Esophagus squamous epithelium (tissue), 5 donors: ENCODE measurements at regions not wholly inside any gene's neighbourhood (a gene's known extent, or its start where the extent isn't known, plus 50 kb on each side); places are given as distances from the start of the nearest gene placed in this dataset.

Experiments
- DNase-seq: peaks from one replicate; lab custom pipeline; 2025; lab: John Stamatoyannopoulos, UW
- H3K27ac ChIP-seq, 4 donors: fragments of 200-600 bp; sonication (generic); one replicate each; pipeline ENCODE4 v1.5.1; 2016 to 2019; ENCODE audit warnings: mild to moderate bottlenecking in 1 of 4
- H3K27me3 ChIP-seq, 4 donors: fragments of 200-600 bp; sonication (generic); 1 replicate in 3 of 4; 2 replicates in 1 of 4; pipeline versions ENCODE4 v1.5.1 to v1.6.0; 2017 to 2021; ENCODE audit warnings: antibody characterized with exemption in 1 of 4
- H3K36me3 ChIP-seq, 3 donors: fragments of 200-600 bp; sonication (generic); one replicate each; pipeline ENCODE4 v1.5.1; 2016 to 2019
- H3K4me1 ChIP-seq, 3 donors: fragments of 200-600 bp; sonication (generic); one replicate each; pipeline ENCODE4 v1.5.1; 2017 to 2019
- H3K4me3 ChIP-seq, 4 donors: fragments of 200-600 bp; sonication (generic); 1 replicate in 3 of 4; 2 replicates in 1 of 4; pipeline ENCODE4 v1.5.1; 2016 to 2019; ENCODE audit warnings: mild to moderate bottlenecking in 2 of 4, moderate library complexity in 1 of 4
- H3K9me3 ChIP-seq, 3 donors: fragments of 200-600 bp; sonication (generic); one replicate each; pipeline ENCODE4 v1.5.1; 2016 to 2019
- CTCF ChIP-seq, 6 experiments: fragments of 450-650 bp in 4 of 6; fragments of 200-600 bp in 2 of 6; sonication (generic) in 2 of 6; IDR thresholded peaks; one replicate each; pipeline ENCODE4 v1.5.1; 2016 to 2019; ENCODE audit warnings: antibody characterized with exemption in 6 of 6, mild to moderate bottlenecking in 4 of 6, moderate library complexity in 4 of 6
- POLR2A ChIP-seq, 4 donors: fragments of 450-650 bp; IDR thresholded peaks; one replicate each; pipeline ENCODE4 v1.6.1; 2017; ENCODE audit warnings: antibody characterized with exemption in 4 of 4, mild to moderate bottlenecking in 4 of 4, moderate library complexity in 3 of 4
- WGBS, 2 donors: methylation state at CpG; one replicate each; pipeline ENCODE4 v1.1.5; 2018; 5-methylcytosine and 5-hydroxymethylcytosine counted together
- intact Hi-C: fragments of 100-400 bp; cut with DNase I; formaldehyde crosslinking; loops from one replicate; pipeline ENCODE4 v1.15.0; 2022
- donor health status: DM: yes; HTN: yes; CAD: no.

GRCh38 chr2:206368484-206368883 lies 74.8 kb upstream of the ADAM23 start:
- no peak for DNase-seq
- no peak for TF ChIP-seq CTCF (IDR thresholded peaks at IDR 0.05)
- TF ChIP-seq POLR2A (IDR thresholded peaks at IDR 0.05), result no peak
- H3K4me3 ChIP-seq, result no peak overlapping the region
- H3K27ac ChIP-seq, result no peak overlapping the region
- intact Hi-C loops, result no loop called here
- H3K27me3 ChIP-seq, result no peaks in the 10 kb centered on the region
- H3K4me1 ChIP-seq, result no peaks in the 10 kb centered on the region
- H3K36me3 ChIP-seq, result no peaks in the 10 kb centered on the region
- no peaks in the 10 kb centered on the region for H3K9me3 ChIP-seq

- intact Hi-C loops, result no loop called here
- 43 to 61% methylated on average over 3 of the region's 3 CpGs for WGBS, 2 donors
These were observed 74.3 kb upstream of the ADAM23 start for GRCh38 chr2:206368933-206369569.

GRCh38 chr2:206375956-206376355 lies 67.4 kb upstream of the ADAM23 start:
- no peak for DNase-seq
- Histone ChIP-seq H3K4me1 (no peaks in the 10 kb centered on the region), H3K36me3 (no peaks in the 10 kb centered on the region), H3K27ac (no peak overlapping the region), H3K27me3 (no peaks in the 10 kb centered on the region), H3K9me3 (peaks cover 0 to 3% (median 0%) of the 10 kb centered on the region in 3 donors), H3K4me3 (no peak overlapping the region)
- intact Hi-C loops, result no loop called here
- TF ChIP-seq POLR2A (IDR thresholded peaks at IDR 0.05) (no peak), CTCF (IDR thresholded peaks at IDR 0.05) (no peak)

More at GRCh38 chr2:206368933-206369569, 74.3 kb upstream of the ADAM23 start:
- TF ChIP-seq POLR2A (IDR thresholded peaks at IDR 0.05) (no peak), CTCF (IDR thresholded peaks at IDR 0.05) (no peak)
- Histone ChIP-seq H3K27ac (no peak overlapping the region), H3K27me3 (no peaks in the 10 kb centered on the region), H3K4me3 (no peak overlapping the region), H3K36me3 (no peaks in the 10 kb centered on the region), H3K9me3 (no peaks in the 10 kb centered on the region), H3K4me1 (no peaks in the 10 kb centered on the region)
- DNase-seq, result no peak

- no peak for DNase-seq
- no peaks in the 10 kb centered on the region for H3K36me3 ChIP-seq
- intact Hi-C loops, result no loop called here
- 68 to 72% methylated on average over 4 of the region's 4 CpGs for WGBS, 2 donors
- TF ChIP-seq CTCF (IDR thresholded peaks at IDR 0.05) (no peak), POLR2A (IDR thresholded peaks at IDR 0.05) (no peak)
- H3K4me1 ChIP-seq, result no peaks in the 10 kb centered on the region
- H3K4me3 ChIP-seq, result no peak overlapping the region
- peaks cover 0 to 8% (median 0%) of the 10 kb centered on the region in 3 donors for H3K9me3 ChIP-seq
- no peak overlapping the region for H3K27ac ChIP-seq
- H3K27me3 ChIP-seq, result no peaks in the 10 kb centered on the region
These were observed 64.5 kb upstream of the ADAM23 start for GRCh38 chr2:206378835-206379234.

- 42 to 43% methylated on average over 1 of the region's 1 CpG for WGBS, 2 donors
- H3K4me1 ChIP-seq, result no peaks in the 10 kb centered on the region
- no peaks in the 10 kb centered on the region for H3K36me3 ChIP-seq
- peaks cover 0 to 8% (median 0%) of the 10 kb centered on the region in 3 donors for H3K9me3 ChIP-seq
- H3K27me3 ChIP-seq, result no peaks in the 10 kb centered on the region
- intact Hi-C loops, result no loop called here
- H3K4me3 ChIP-seq, result no peak overlapping the region
- TF ChIP-seq CTCF (IDR thresholded peaks at IDR 0.05), result no peak
- TF ChIP-seq POLR2A (IDR thresholded peaks at IDR 0.05), result no peak
- no peak overlapping the region for H3K27ac ChIP-seq
- no peak for DNase-seq
These were observed 64.1 kb upstream of the ADAM23 start for GRCh38 chr2:206379266-206379665.
